Stimulated activated CD8-positive, alpha-beta memory T cell treated with anti-CD3 and anti-CD28 coated beads, Interleukin-2, amount 100 ng/mL, for 48 hours (primary cell): ENCODE measurements at regions not wholly inside any gene's neighbourhood (a gene's known extent, or its start where the extent isn't known, plus 50 kb on each side); places are given as distances from the start of the nearest gene placed in this dataset.
"Not testable (repeated sequence)": the region's sequence is repeated elsewhere in the genome, so short reads cannot be mapped to it uniquely, and the experiment has no call there.

ENCODE experiments used
- DNase-seq, 2 donors: peaks; one replicate each; pipeline ENCODE4 v3.0.0-alpha.2; 2020; ENCODE audit warnings: low read depth in 2 of 2

GRCh38 chr10:120048391-120048790, 155.9 kb downstream of the SEC23IP start:
- no peak for DNase-seq

DNA sequence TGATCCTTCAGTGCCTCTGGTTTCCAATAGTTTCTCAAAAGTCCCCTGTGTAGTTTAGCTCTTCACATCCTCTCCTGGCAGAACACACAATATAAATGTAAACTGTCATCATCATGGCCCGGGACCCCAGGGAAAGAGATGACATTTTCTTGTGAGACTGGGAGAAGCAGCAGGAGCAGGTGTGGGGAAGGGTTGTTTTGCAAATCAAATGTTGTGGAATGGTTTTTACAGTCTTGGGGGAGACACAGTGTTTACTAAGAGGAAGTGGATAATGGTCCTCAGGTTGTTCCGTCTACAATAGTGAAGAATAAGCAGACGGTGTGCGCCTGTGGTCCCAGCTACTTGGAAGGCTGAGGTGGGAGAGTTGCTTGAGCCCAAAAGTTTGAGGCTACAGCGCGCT, 159.1 kb downstream of the SEC23IP start:
- DNase-seq = no peak

DNA sequence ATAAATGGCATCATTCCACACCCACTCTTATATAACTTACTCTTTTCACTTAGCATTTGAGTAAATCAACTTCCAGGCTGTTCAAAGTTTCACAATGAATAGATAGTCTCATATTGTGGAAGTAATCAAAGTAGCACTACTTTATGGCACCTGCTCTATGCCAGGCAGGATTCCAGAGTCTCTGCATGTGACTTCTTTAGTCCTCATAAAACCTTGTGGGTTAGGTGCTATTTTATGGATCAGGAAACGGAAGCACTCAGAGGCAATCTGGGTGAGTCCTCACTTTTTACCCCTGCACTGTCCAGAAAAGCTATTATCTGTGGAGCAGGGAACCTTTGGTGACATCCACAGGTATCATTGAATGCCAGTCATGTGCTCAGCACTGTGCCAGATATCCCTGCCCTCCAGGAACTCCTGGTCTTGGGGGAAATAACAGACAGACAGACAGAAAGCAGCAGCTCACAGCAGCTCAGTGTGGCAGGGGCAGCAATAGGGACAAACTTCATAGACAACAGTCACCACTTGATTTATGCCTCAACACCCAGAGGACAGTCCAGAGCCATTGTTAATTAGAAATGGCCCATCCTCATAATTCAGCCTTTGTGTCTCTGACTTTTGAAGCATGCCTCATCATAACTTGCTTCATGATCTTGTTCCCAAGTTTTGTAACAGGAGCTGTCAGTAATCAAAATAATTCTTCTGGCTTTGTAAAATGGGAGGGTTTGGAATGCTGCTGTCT, 160.6 kb downstream of the SEC23IP start:
- DNase-seq = no peak

GRCh38 chr10:120059790-120060189, 167.3 kb downstream of the SEC23IP start:
- DNase-seq = not testable (repeated sequence)

DNA sequence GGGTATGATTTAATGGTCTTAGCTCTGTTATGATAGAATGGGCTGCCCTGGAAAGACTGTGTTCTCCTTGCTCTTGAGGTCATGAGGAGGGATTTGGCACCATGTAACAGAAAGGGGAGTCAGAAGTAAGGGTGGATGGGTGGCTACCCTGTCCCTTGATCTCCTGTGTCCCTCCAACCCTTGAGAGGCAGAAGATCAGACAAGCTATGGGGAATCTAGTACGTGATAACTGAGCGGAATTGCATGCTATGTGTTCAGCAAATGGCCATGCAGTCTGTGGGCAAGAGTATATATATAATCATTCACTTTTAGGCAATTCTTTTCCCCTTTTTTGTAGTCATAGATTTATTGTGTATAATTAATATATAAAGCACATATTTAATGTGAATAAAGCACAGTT, 174.9 kb downstream of the SEC23IP start:
- DNase-seq = no peak

GRCh38 chr10:120069700-120070099, 177.2 kb downstream of the SEC23IP start:
- no peak for DNase-seq

- DNase-seq = no peak
Observed at GRCh38 chr10:120075349-120075748, 182.8 kb downstream of the SEC23IP start.

DNA sequence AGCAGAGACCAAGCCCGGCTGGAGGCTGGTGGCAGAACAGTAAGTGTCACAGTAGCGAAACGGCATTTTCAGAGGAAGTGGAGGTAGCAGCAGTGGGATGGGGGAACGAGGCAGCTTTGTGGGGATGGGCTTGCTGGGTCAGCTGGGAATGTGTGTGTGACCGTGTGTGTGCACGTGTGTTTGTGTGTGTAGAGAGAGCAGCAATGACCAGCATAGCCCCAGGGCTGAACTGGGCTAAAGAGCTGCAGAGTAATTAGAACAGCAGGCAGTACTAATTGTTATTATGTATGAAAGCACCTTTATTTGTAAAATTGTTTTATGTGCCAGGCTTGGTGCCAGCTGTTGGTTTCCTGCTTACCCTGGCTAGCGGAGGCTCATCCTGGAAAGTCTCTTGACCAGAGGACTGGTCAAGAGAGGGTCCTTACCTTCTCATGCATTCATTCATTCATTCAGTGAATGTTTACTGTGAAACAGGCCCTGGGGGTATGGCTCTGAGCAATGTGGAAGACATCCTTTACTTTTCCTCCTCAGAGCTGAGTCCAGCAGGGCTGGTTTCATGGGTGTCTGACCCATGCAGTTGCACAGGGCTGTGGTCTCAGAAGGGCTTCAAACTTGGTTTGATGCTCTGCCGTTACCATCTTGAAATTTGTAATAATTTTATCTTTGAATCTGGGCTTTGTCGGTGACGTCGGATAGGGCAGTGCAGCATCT, 184.6 kb downstream of the SEC23IP start:
- no peak for DNase-seq

DNA sequence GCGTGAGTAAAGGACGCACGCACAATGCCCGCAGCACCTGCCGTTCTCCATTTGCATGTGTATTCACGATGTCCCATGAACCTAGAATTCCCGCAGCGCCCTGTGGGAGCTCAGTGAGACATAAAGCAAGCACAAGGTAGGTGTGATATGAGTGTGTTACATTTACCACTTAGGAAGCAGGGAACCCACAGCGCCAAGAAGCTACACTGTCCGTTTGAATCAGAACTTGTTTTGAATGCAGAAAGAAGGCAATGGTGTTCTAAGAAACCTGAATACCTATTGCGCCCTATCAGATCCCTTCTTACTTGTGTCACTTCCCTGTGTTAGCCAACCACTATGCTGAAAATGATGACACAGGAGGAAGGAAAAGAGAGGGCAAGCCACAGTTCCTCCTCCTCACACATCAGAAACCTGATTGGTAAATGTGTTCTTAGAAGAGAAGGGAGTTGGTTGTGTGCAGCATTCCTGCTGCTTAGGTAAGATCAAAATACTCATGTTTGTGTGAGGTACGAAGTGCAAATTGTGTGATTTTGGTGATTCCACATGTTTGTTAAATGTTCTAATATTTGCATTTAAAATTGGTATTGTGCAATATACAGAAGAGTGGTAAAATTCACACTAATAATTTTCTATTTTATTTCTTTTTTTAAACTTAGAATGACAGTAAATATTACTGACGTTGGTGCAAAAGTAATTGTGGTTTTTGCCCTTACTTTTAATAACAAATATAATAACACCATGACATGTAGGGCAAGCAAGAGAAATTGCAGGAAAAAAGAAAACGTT, 185.4 kb downstream of the SEC23IP start:
- no peak for DNase-seq

DNA sequence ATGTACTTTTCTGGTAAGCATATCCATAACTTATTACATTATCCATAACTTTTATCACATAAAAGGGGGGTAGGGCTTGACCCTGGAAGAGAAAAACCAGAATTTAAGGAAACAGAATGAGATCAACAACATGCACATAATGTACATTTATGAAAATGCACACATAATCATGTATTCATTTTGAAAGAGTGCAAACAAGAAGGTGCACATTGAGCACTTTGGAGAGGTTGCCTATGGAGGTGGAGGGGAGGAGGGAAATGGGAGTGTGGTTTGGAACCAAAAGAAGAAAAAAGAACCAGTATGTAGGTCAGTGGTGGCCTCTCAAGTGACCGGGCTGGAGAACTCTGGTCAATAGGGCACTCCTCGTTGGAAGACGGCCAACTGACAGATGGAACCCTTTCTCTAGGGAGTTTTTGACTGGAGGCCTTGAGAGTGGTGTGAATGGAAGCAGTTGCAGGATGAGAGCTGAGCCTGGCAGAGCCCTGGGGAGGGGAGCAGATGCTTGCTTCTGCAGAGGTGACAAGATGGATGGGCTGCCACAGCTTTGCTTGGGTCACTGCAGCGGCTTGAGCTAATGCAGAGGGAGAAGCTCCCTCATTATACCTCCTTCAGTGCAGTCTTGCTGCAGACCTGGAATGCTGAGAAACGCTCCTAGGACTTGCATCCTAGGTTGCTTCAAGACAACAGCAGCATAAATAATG, 192.7 kb downstream of the SEC23IP start:
- no peak for DNase-seq

GRCh38 chr10:120086066-120086465, 193.5 kb downstream of the SEC23IP start:
- no peak for DNase-seq

GRCh38 chr10:120087109-120087508, 194.6 kb downstream of the SEC23IP start:
- no peak for DNase-seq

DNA sequence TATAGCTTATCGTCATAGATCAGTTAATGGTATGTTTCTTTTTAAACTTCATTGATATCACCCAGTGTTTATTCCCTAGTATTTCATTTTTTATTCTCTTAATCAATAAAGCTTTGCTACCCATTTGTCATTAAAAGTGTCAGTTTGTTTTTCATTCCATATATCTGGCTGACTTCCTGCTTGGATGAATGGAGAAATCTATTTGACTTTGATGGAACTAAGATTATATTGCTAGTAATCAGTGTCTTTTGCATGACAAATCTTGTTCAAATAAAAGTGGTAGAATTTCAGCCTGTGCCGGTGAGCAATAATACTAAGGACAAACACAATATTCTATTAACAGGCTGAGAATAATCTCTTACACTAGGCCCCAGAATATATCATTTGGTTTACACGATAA, 203.3 kb downstream of the SEC23IP start:
- DNase-seq = no peak

GRCh38 chr10:120097766-120098165, 205.2 kb downstream of the SEC23IP start:
- no peak for DNase-seq

DNA sequence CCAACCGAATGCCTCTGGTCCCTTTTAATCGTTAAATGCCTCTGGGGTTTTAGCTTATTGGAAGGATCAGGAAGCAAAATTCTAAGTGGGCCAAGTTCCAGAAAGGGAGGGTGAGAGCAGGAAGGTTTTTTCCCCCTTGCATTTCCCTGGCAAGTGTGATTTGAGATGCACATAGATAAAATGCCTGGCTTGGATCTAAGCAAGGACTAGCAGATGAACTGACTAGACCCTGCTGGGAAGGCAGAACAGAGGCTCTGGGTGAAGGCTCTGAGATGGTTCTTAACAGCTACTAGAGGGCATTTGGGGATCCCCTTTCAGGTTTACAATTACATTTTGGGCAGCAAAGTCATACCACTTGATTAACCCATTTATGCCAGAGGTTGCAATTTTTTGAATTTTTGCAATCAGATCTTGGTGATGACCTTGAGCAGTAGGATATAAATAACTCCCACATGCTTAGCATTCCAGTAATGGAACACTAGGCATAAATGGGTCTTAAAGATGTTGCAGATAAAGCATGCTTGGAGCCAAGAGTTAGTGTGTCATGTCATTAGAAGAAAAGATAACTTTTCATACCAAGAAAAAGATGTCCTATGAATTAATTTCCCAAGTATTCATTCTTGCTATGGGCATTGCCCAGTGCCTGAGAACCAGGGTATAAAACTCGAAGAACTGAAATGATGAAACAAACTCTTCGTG, 205.9 kb downstream of the SEC23IP start:
- no peak for DNase-seq

GRCh38 chr10:120103738-120104560, 211.4 kb downstream of the SEC23IP start:
- DNase-seq = no peak

- no peak for DNase-seq
Observed at GRCh38 chr10:120105001-120105400, 212.5 kb downstream of the SEC23IP start.

- DNase-seq = no peak
Observed at GRCh38 chr10:120105492-120105891, 213.0 kb downstream of the SEC23IP start.

DNA sequence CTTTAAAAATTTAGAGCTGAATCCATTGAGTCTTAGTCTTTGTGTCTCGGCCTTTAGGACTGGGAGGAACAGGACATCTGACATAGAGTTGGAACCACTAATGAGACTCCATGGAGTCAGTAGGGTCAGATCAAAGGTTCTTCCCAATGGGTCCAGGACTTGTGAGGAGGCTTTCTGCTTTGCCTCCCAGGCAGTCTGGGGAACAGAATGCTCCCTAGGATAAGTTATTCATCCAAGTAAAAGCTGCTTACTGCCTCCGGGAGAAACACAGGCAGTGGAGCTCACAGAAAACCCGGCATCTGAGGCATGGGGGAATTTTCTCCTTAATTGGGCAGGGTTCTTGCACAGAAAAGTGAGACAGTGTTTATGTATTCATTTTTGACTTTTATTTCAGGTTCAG, 216.4 kb downstream of the SEC23IP start:
- DNase-seq = no peak

GRCh38 chr10:120109725-120110124, 217.2 kb downstream of the SEC23IP start:
- DNase-seq = not testable (repeated sequence)
